ENCODE measurements at regions not wholly inside any gene's neighbourhood (a gene's known extent, or its start where the extent isn't known, plus 50 kb on each side); places are given as distances from the start of the nearest gene placed in this dataset.

GRCh38 chr13:102932331-102932730 is 86.5 kb downstream of the ERCC5 start:
- H2AFZ ChIP-seq (ENCODE audit: control insufficient read depth, low read length), result no peak overlapping the region
- no peak for FAIRE-seq
- H3K4me2 ChIP-seq (ENCODE audit: control insufficient read depth, extremely low read depth, insufficient read depth, low read depth, low read length), result no peak overlapping the region
- dilution Hi-C loops (cut with MboI; ENCODE audit: extremely low pct_ligation_motif_present, low sequenced_read_pairs), result no loop called here
- H3K4me1 ChIP-seq (ENCODE audit: control insufficient read depth, extremely low read depth, insufficient read depth, low read length), result peaks cover 5% of the 10 kb centered on the region
- H3K9ac ChIP-seq (ENCODE audit: control insufficient read depth, extremely low read depth, insufficient read depth, low read length), result no peak overlapping the region
- no peaks in the 10 kb centered on the region for H3K9me3 ChIP-seq (ENCODE audit: control insufficient read depth, low read depth, low read length)
- no peaks in the 10 kb centered on the region for H3K36me3 ChIP-seq (ENCODE audit: control insufficient read depth in 2 of 2, extremely low read depth in 1 of 2, insufficient read depth in 2 of 2, low read length in 2 of 2)
- no peaks in the 10 kb centered on the region for H3K79me2 ChIP-seq (ENCODE audit: control insufficient read depth, insufficient read depth, low read length)
- no peaks in the 10 kb centered on the region for H4K20me1 ChIP-seq (ENCODE audit: control insufficient read depth, extremely low read depth, insufficient read depth, low read length)
- no peak for TF ChIP-seq EZH2 (IDR thresholded peaks at IDR 0.05; ENCODE audit: low read length)
- TF ChIP-seq CTCF (optimal IDR thresholded peaks at IDR 0.05 in 1 of 3, IDR thresholded peaks at IDR 0.05 in 1 of 3, conservative IDR thresholded peaks at IDR 0.05 in 1 of 3; ENCODE audit: extremely low read depth in 1 of 3, insufficient read depth in 2 of 3, low read length in 3 of 3), result no peak
- H3K27ac ChIP-seq (ENCODE audit: control insufficient read depth, insufficient read depth, low read length), result no peak overlapping the region
- DNase-seq (ENCODE audit: low read depth, low spot score), result no peak
- H3K27me3 ChIP-seq (ENCODE audit: control insufficient read depth, extremely low read depth, insufficient read depth, low read length), result no peaks in the 10 kb centered on the region
- no peaks in the 10 kb centered on the region for H3K9me1 ChIP-seq (ENCODE audit: control insufficient read depth, extremely low read depth, insufficient read depth, low read length)
- no peak overlapping the region for H3K4me3 ChIP-seq (ENCODE audit: control insufficient read depth in 2 of 3, extremely low read depth in 1 of 3, insufficient read depth in 2 of 3, low read depth in 1 of 3, low read length in 3 of 3)

- no peak overlapping the region for H3K4me2 ChIP-seq (ENCODE audit: control insufficient read depth, extremely low read depth, insufficient read depth, low read depth, low read length)
- H3K9ac ChIP-seq (ENCODE audit: control insufficient read depth, extremely low read depth, insufficient read depth, low read length), result no peak overlapping the region
- no peak overlapping the region for H3K27ac ChIP-seq (ENCODE audit: control insufficient read depth, insufficient read depth, low read length)
- FAIRE-seq, result no peak
- H3K4me3 ChIP-seq (ENCODE audit: control insufficient read depth in 2 of 3, extremely low read depth in 1 of 3, insufficient read depth in 2 of 3, low read depth in 1 of 3, low read length in 3 of 3), result no peak overlapping the region
- dilution Hi-C loops (cut with MboI; ENCODE audit: extremely low pct_ligation_motif_present, low sequenced_read_pairs), result no loop called here
- no peaks in the 10 kb centered on the region for H3K9me3 ChIP-seq (ENCODE audit: control insufficient read depth, low read depth, low read length)
- no peaks in the 10 kb centered on the region for H3K79me2 ChIP-seq (ENCODE audit: control insufficient read depth, insufficient read depth, low read length)
- H2AFZ ChIP-seq (ENCODE audit: control insufficient read depth, low read length), result no peak overlapping the region
- no peak for TF ChIP-seq CTCF (optimal IDR thresholded peaks at IDR 0.05 in 1 of 3, IDR thresholded peaks at IDR 0.05 in 1 of 3, conservative IDR thresholded peaks at IDR 0.05 in 1 of 3; ENCODE audit: extremely low read depth in 1 of 3, insufficient read depth in 2 of 3, low read length in 3 of 3)
- TF ChIP-seq EZH2 (IDR thresholded peaks at IDR 0.05; ENCODE audit: low read length), result no peak
- DNase-seq (ENCODE audit: low read depth, low spot score), result no peak
- H3K27me3 ChIP-seq (ENCODE audit: control insufficient read depth, extremely low read depth, insufficient read depth, low read length), result no peaks in the 10 kb centered on the region
- no peaks in the 10 kb centered on the region for H4K20me1 ChIP-seq (ENCODE audit: control insufficient read depth, extremely low read depth, insufficient read depth, low read length)
- H3K9me1 ChIP-seq (ENCODE audit: control insufficient read depth, extremely low read depth, insufficient read depth, low read length), result no peaks in the 10 kb centered on the region
- peaks cover 5% of the 10 kb centered on the region for H3K4me1 ChIP-seq (ENCODE audit: control insufficient read depth, extremely low read depth, insufficient read depth, low read length)
- no peaks in the 10 kb centered on the region for H3K36me3 ChIP-seq (ENCODE audit: control insufficient read depth in 2 of 2, extremely low read depth in 1 of 2, insufficient read depth in 2 of 2, low read length in 2 of 2)
These were observed 84.7 kb downstream of the ERCC5 start for GRCh38 chr13:102930566-102930965.

All from keratinocyte (primary cell).